CD14-positive monocyte (primary cell): ENCODE measurements at regions not wholly inside any gene's neighbourhood (a gene's known extent, or its start where the extent isn't known, plus 50 kb on each side); places are given as distances from the start of the nearest gene placed in this dataset.

Experiments
- DNase-seq, 3 donors: peaks; one replicate each; pipeline ENCODE4 v3.0.0-alpha.2; 2011 to 2022
- H2AFZ ChIP-seq: 2 replicates; pipeline ENCODE4 v1.6.0; 2012; ENCODE audit warnings: mild to moderate bottlenecking, low read depth, low read length, inconsistent platforms; ENCODE audit not compliant: insufficient read depth, poor library complexity, severe bottlenecking
- H3K27ac ChIP-seq, 2 donors: 1 replicate in 1 of 2; 2 replicates in 1 of 2; pipeline ENCODE4 v1.5.1; 2012 to 2013; ENCODE audit warnings: low read length in 2 of 2, control low read depth in 1 of 2, inconsistent platforms in 1 of 2, low read depth in 1 of 2, mild to moderate bottlenecking in 1 of 2
- H3K27me3 ChIP-seq, 2 donors: one replicate each; pipeline versions ENCODE4 v1.6.0 to v1.6.1; 2011 to 2013; ENCODE audit warnings: low read length in 2 of 2; ENCODE audit not compliant: control insufficient read depth in 2 of 2, insufficient read depth in 2 of 2
- H3K36me3 ChIP-seq, 2 donors: replicated peaks in 1 of 2; 1 replicate in 1 of 2; 2 replicates in 1 of 2; pipeline versions ENCODE4 v1.5.1 to v1.6.1; 2012 to 2013; ENCODE audit warnings: low read length in 2 of 2, control low read depth in 1 of 2, inconsistent platforms in 1 of 2, mild to moderate bottlenecking in 1 of 2; ENCODE audit not compliant: insufficient read depth in 2 of 2, control insufficient read depth in 1 of 2
- H3K4me1 ChIP-seq, 2 donors: 1 replicate in 1 of 2; 2 replicates in 1 of 2; pipeline versions ENCODE4 v1.5.1 to v1.6.1; 2012 to 2013; ENCODE audit warnings: low read length in 2 of 2, control low read depth in 1 of 2, inconsistent platforms in 1 of 2, mild to moderate bottlenecking in 1 of 2, moderate library complexity in 1 of 2; ENCODE audit not compliant: insufficient read depth in 2 of 2, control insufficient read depth in 1 of 2
- H3K4me2 ChIP-seq: replicated peaks from 2 replicates; pipeline ENCODE3; 2012; ENCODE audit warnings: low read length, moderate library complexity, mild to moderate bottlenecking; ENCODE audit not compliant: poor library complexity, severe bottlenecking; ENCODE audit errors: extremely low read depth
- H3K4me3 ChIP-seq, 3 experiments: fragments of 200-600 bp in 1 of 3; sonication (generic) in 1 of 3; replicated peaks in 1 of 3; 1 replicate in 2 of 3; 2 replicates in 1 of 3; pipeline ENCODE4 v1.5.1; 2011 to 2013; ENCODE audit warnings: low read length in 3 of 3, mild to moderate bottlenecking in 3 of 3, control low read depth in 2 of 3, low read depth in 2 of 3, inconsistent platforms in 1 of 3, moderate library complexity in 1 of 3
- H3K79me2 ChIP-seq: 2 replicates; pipeline ENCODE4 v1.6.0; 2012; ENCODE audit warnings: mild to moderate bottlenecking, control low read depth, inconsistent platforms, low read length, moderate library complexity; ENCODE audit not compliant: insufficient read depth
- H3K9ac ChIP-seq: 2 replicates; pipeline ENCODE4 v1.6.0; 2017; ENCODE audit warnings: low read length, mild to moderate bottlenecking; ENCODE audit not compliant: insufficient read depth, poor library complexity, severe bottlenecking
- H3K9me3 ChIP-seq, 2 donors: replicated peaks in 1 of 2; 1 replicate in 1 of 2; 2 replicates in 1 of 2; pipeline versions ENCODE4 v1.5.1 to v1.6.1; 2012 to 2013; ENCODE audit warnings: low read length in 2 of 2, control low read depth in 1 of 2; ENCODE audit not compliant: control insufficient read depth in 1 of 2, insufficient read depth in 1 of 2
- H4K20me1 ChIP-seq: 2 replicates; pipeline ENCODE4 v1.6.0; 2012; ENCODE audit warnings: mild to moderate bottlenecking, low read length, control low read depth, moderate library complexity; ENCODE audit not compliant: insufficient read depth
- H3K27ac Mint-ChIP-seq, 7 donors: one replicate each; pipeline ENCODE4 v1.8.0; 2020; ENCODE audit warnings: mild to moderate bottlenecking in 7 of 7, mixed read lengths in 7 of 7, moderate library complexity in 6 of 7, inconsistent platforms in 2 of 7
- H3K27me3 Mint-ChIP-seq, 3 donors: one replicate each; pipeline ENCODE4 v1.8.0; 2021 to 2022; ENCODE audit warnings: low read depth in 3 of 3, mild to moderate bottlenecking in 3 of 3, mixed read lengths in 3 of 3, moderate library complexity in 3 of 3, inconsistent platforms in 1 of 3
- H3K36me3 Mint-ChIP-seq, 2 donors: one replicate each; pipeline ENCODE4 v1.8.0; 2020; ENCODE audit warnings: mixed read lengths in 2 of 2, inconsistent platforms in 1 of 2, mild to moderate bottlenecking in 1 of 2
- H3K4me1 Mint-ChIP-seq: one replicate; pipeline ENCODE4 v1.8.0; 2020; ENCODE audit warnings: mild to moderate bottlenecking, mixed read lengths
- H3K4me3 Mint-ChIP-seq, 2 donors: one replicate each; pipeline ENCODE4 v1.8.0; 2020; ENCODE audit warnings: mild to moderate bottlenecking in 2 of 2, mixed read lengths in 2 of 2, moderate library complexity in 1 of 2
- H3K9me3 Mint-ChIP-seq, 7 donors: one replicate each; pipeline ENCODE4 v1.8.0; 2020 to 2022; ENCODE audit warnings: mixed read lengths in 7 of 7, mild to moderate bottlenecking in 6 of 7, moderate library complexity in 6 of 7, inconsistent platforms in 2 of 7
- CTCF ChIP-seq: fragments of 200-600 bp; IDR thresholded peaks from one replicate; pipeline ENCODE4 v1.8.0; 2022; ENCODE audit warnings: antibody characterized with exemption, mild to moderate bottlenecking
- WGBS: methylation state at CpG from one replicate; pipeline ENCODE4 v1.1.5; 2013; ENCODE audit warnings: missing lambda C conversion rate; ENCODE audit not compliant: insufficient coverage; 5-methylcytosine and 5-hydroxymethylcytosine counted together
- intact Hi-C, 2 donors: fragments of 100-400 bp; cut with micrococcal nuclease; formaldehyde crosslinking; loops; one replicate each; pipeline versions ENCODE4 v1.15.0 to v1.15.1; 2023

GRCh38 chrX:75673468-75673867 lies 111.6 kb downstream of the MAGEE2 start:
- Histone ChIP-seq H3K4me3 (no peak overlapping the region), H2AFZ (no peak overlapping the region)

GRCh38 chrX:75655627-75656026 lies 129.4 kb downstream of the MAGEE2 start:
- WGBS: no CpG with 5 or more reads among the region's 1 CpG

More at GRCh38 chrX:75673468-75673867, 111.6 kb downstream of the MAGEE2 start:
- Mint-ChIP-seq H3K27me3 (no peaks in the 10 kb centered on the region), H3K4me3 (no peak overlapping the region), H3K9me3 (peaks cover under 1 to 16% (median 6%) of the 10 kb centered on the region in 7 donors), H3K27ac (no peak overlapping the region), H3K36me3 (no peaks in the 10 kb centered on the region), H3K4me1 (no peaks in the 10 kb centered on the region)
- Histone ChIP-seq H3K4me2 (no peak overlapping the region), H4K20me1 (no peaks in the 10 kb centered on the region), H3K79me2 (no peaks in the 10 kb centered on the region), H3K36me3 (no peaks in the 10 kb centered on the region), H3K27me3 (no peaks in the 10 kb centered on the region), H3K9me3 (peaks cover 0 to 10% of the 10 kb centered on the region in 2 donors), H3K4me1 (no peaks in the 10 kb centered on the region), H3K9ac (no peak overlapping the region), H3K27ac (no peak overlapping the region)
- TF ChIP-seq CTCF: no peak
- no CpG with 5 or more reads among the region's 2 CpGs for WGBS
- intact Hi-C loops: no loop called here
- no peak for DNase-seq

More at GRCh38 chrX:75655627-75656026, 129.4 kb downstream of the MAGEE2 start:
- no peaks in the 10 kb centered on the region for H3K27me3 Mint-ChIP-seq
- no peak for DNase-seq
- Histone ChIP-seq H3K9ac (no peak overlapping the region), H3K4me3 (no peak overlapping the region), H3K36me3 (no peaks in the 10 kb centered on the region), H4K20me1 (no peaks in the 10 kb centered on the region), H2AFZ (no peak overlapping the region), H3K4me2 (no peak overlapping the region), H3K79me2 (no peaks in the 10 kb centered on the region), H3K27ac (no peak overlapping the region), H3K4me1 (no peaks in the 10 kb centered on the region), H3K9me3 (peaks cover 12 to 19% of the 10 kb centered on the region in 2 donors), H3K27me3 (no peaks in the 10 kb centered on the region)
- H3K27ac Mint-ChIP-seq: no peak overlapping the region
- no peaks in the 10 kb centered on the region for H3K4me1 Mint-ChIP-seq
- intact Hi-C loops: no loop called here
- TF ChIP-seq CTCF: no peak
- no peaks in the 10 kb centered on the region for H3K36me3 Mint-ChIP-seq
- no peak overlapping the region for H3K4me3 Mint-ChIP-seq
- H3K9me3 Mint-ChIP-seq: peaks cover 0 to 16% (median 10%) of the 10 kb centered on the region in 7 donors
